ENCODE measurements at regions not wholly inside any gene's neighbourhood (a gene's known extent, or its start where the extent isn't known, plus 50 kb on each side); places are given as distances from the start of the nearest gene placed in this dataset.

GRCh38 chr10:89875557-89875956 is 174.2 kb downstream of the KIF20B start:
- in situ Hi-C loops (cut with HindIII; ENCODE audit: low sequenced_read_pairs), result no loop called here

GRCh38 chr10:89879121-89879520 is 177.7 kb downstream of the KIF20B start:
- in situ Hi-C loops (cut with HindIII; ENCODE audit: low sequenced_read_pairs), result no loop called here

- in situ Hi-C loops (cut with HindIII; ENCODE audit: low sequenced_read_pairs), result no loop called here
Observed at GRCh38 chr10:89887406-89887805, 186.0 kb downstream of the KIF20B start.

- in situ Hi-C loops (cut with HindIII; ENCODE audit: low sequenced_read_pairs), result no loop called here
Observed at GRCh38 chr10:89887830-89888229, 186.4 kb downstream of the KIF20B start.

- in situ Hi-C loops (cut with HindIII; ENCODE audit: low sequenced_read_pairs), result no loop called here
Observed at GRCh38 chr10:89888321-89889070, 187.1 kb downstream of the KIF20B start.

- in situ Hi-C loops (cut with HindIII; ENCODE audit: low sequenced_read_pairs), result no loop called here
Observed at GRCh38 chr10:89889606-89890005, 188.2 kb downstream of the KIF20B start.

GRCh38 chr10:89891006-89891535 is 189.7 kb downstream of the KIF20B start:
- in situ Hi-C loops (cut with HindIII; ENCODE audit: low sequenced_read_pairs), result no loop called here

- in situ Hi-C loops (cut with HindIII; ENCODE audit: low sequenced_read_pairs), result no loop called here
Observed at GRCh38 chr10:89894051-89894450, 192.7 kb downstream of the KIF20B start.

GRCh38 chr10:89900554-89900953 is 199.2 kb downstream of the KIF20B start:
- in situ Hi-C loops (cut with HindIII; ENCODE audit: low sequenced_read_pairs), result no loop called here

- in situ Hi-C loops (cut with HindIII; ENCODE audit: low sequenced_read_pairs), result no loop called here
Observed at GRCh38 chr10:89901895-89902294, 200.5 kb downstream of the KIF20B start.

GRCh38 chr10:89904755-89905154 is 203.4 kb downstream of the KIF20B start:
- in situ Hi-C loops (cut with HindIII; ENCODE audit: low sequenced_read_pairs), result no loop called here

- in situ Hi-C loops (cut with HindIII; ENCODE audit: low sequenced_read_pairs), result no loop called here
Observed at GRCh38 chr10:89909752-89910151, 208.4 kb downstream of the KIF20B start.

- in situ Hi-C loops (cut with HindIII; ENCODE audit: low sequenced_read_pairs), result no loop called here
Observed at GRCh38 chr10:89915021-89915420, 213.6 kb downstream of the KIF20B start.

GRCh38 chr10:89915968-89916367 is 214.6 kb downstream of the KIF20B start:
- in situ Hi-C loops (cut with HindIII; ENCODE audit: low sequenced_read_pairs), result no loop called here

GRCh38 chr10:89916468-89917215 is 215.3 kb downstream of the KIF20B start:
- in situ Hi-C loops (cut with HindIII; ENCODE audit: low sequenced_read_pairs), result no loop called here

- in situ Hi-C loops (cut with HindIII; ENCODE audit: low sequenced_read_pairs), result no loop called here
Observed at GRCh38 chr10:89921403-89921802, 220.0 kb downstream of the KIF20B start.

GRCh38 chr10:89923661-89924060 is 222.3 kb downstream of the KIF20B start:
- in situ Hi-C loops (cut with HindIII; ENCODE audit: low sequenced_read_pairs), result no loop called here

- in situ Hi-C loops (cut with HindIII; ENCODE audit: low sequenced_read_pairs), result no loop called here
Observed at GRCh38 chr10:89924261-89924660, 222.9 kb downstream of the KIF20B start.

GRCh38 chr10:89926736-89927135 is 225.3 kb downstream of the KIF20B start:
- in situ Hi-C loops (cut with HindIII; ENCODE audit: low sequenced_read_pairs), result no loop called here

GRCh38 chr10:89929282-89930026 is 228.1 kb downstream of the KIF20B start:
- in situ Hi-C loops (cut with HindIII; ENCODE audit: low sequenced_read_pairs), result no loop called here

GRCh38 chr10:89937494-89937893 is 236.1 kb downstream of the KIF20B start:
- in situ Hi-C loops (cut with HindIII; ENCODE audit: low sequenced_read_pairs), result no loop called here

Measured in endothelial cell of hepatic sinusoid (primary cell).